ENCODE measurements at regions not wholly inside any gene's neighbourhood (a gene's known extent, or its start where the extent isn't known, plus 50 kb on each side); places are given as distances from the start of the nearest gene placed in this dataset.

- Histone ChIP-seq H3K23ac (ENCODE audit: insufficient read length, low read depth, low read length) (no peak overlapping the region), H2BK20ac (ENCODE audit: low read depth, low read length, poor library complexity, severe bottlenecking) (no peak overlapping the region), H3K27me3 (ENCODE audit: insufficient read depth, low read length) (no peaks in the 10 kb centered on the region), H2BK5ac (ENCODE audit: insufficient read length, low read length) (no peak overlapping the region), H2AK5ac (ENCODE audit: insufficient read length, low read length) (no peak overlapping the region), H3K14ac (ENCODE audit: insufficient read depth, low read length) (no peak overlapping the region), H4K91ac (ENCODE audit: insufficient read length, low read depth, low read length) (no peak overlapping the region), H3K27ac (ENCODE audit: insufficient read length, low read depth, low read length) (no peak overlapping the region), H3K9me3 (ENCODE audit: control insufficient read depth, low read depth, low read length) (no peaks in the 10 kb centered on the region), H4K8ac (replicated peaks; ENCODE audit: insufficient read length, low read depth, low read length) (no peak overlapping the region), H3T11ph (ENCODE audit: low read length) (no peak overlapping the region), H2BK15ac (ENCODE audit: low read depth, low read length) (no peak overlapping the region), H3K56ac (ENCODE audit: insufficient read length, low read depth, low read length) (no peak overlapping the region), H3K23me2 (ENCODE audit: insufficient read length, low read depth, low read length, poor library complexity, severe bottlenecking) (no peaks in the 10 kb centered on the region), H3K18ac (ENCODE audit: insufficient read length, low read depth, low read length) (no peak overlapping the region), H3K4me1 (ENCODE audit: insufficient read depth, low read length) (peaks cover 9% of the 10 kb centered on the region; the same call in 1 of the 2 replicates), H4K5ac (ENCODE audit: insufficient read length, low read depth, low read length) (no peak overlapping the region), H2BK12ac (ENCODE audit: insufficient read length, low read depth, low read length) (no peak overlapping the region), H3K4me2 (ENCODE audit: insufficient read depth, insufficient read length, low read length) (no peak overlapping the region), H3K79me2 (ENCODE audit: insufficient read depth, low read length) (no peaks in the 10 kb centered on the region), H3K79me1 (ENCODE audit: insufficient read depth, low read depth, low read length, poor library complexity, severe bottlenecking) (no peaks in the 10 kb centered on the region), H4K20me1 (ENCODE audit: control insufficient read depth, insufficient read depth, insufficient read length) (no peaks in the 10 kb centered on the region), H3K9ac (ENCODE audit: extremely low read depth, insufficient read length, low read length) (no peak overlapping the region), H2AFZ (ENCODE audit: low read length) (no peak overlapping the region), H3K4ac (ENCODE audit: low read depth, low read length) (no peak overlapping the region), H2BK120ac (ENCODE audit: low read depth, low read length, poor library complexity, severe bottlenecking) (no peak overlapping the region)
- H3K4me1 Mint-ChIP-seq, result peaks cover 32% of the 10 kb centered on the region in 2 experiments
- H3K27ac Mint-ChIP-seq, result peak overlapping the region in 1 of 3 experiments; percentile 17; a peak in 2 of 7 replicates
- TF ChIP-seq CTCF (conservative IDR thresholded peaks at IDR 0.05), result no peak
- no peak overlapping the region for H3K4me3 Mint-ChIP-seq
- H3K36me3 Mint-ChIP-seq (ENCODE audit: insufficient read depth in 1 of 3, low read depth in 3 of 3), result no peaks in the 10 kb centered on the region
- H3K27me3 Mint-ChIP-seq (ENCODE audit: low read depth), result no peaks in the 10 kb centered on the region
- H3K9me3 Mint-ChIP-seq, result no peaks in the 10 kb centered on the region
- no CpG with 5 or more reads among the region's 5 CpGs for WGBS (ENCODE audit: extremely low coverage, insufficient read length, low lambda C conversion rate)
- DNase-seq, result peak; percentile 70
Measured at GRCh38 chr6:71406865-71407860, 118.6 kb downstream of the OGFRL1 start.
